Peyer's patch (tissue), 4 donors: ENCODE measurements at regions not wholly inside any gene's neighbourhood (a gene's known extent, or its start where the extent isn't known, plus 50 kb on each side); places are given as distances from the start of the nearest gene placed in this dataset.
"Not testable (repeated sequence)": the region's sequence is repeated elsewhere in the genome, so short reads cannot be mapped to it uniquely, and the experiment has no call there.

Experiments used
- CTCF ChIP-seq, 6 experiments: fragments of 450-650 bp in 4 of 6; fragments of 200-600 bp in 2 of 6; sonication (generic) in 1 of 6; IDR thresholded peaks; one replicate each; pipeline ENCODE4 v1.5.1; 2017 to 2019; ENCODE audit warnings: antibody characterized with exemption in 6 of 6, mild to moderate bottlenecking in 3 of 6, moderate library complexity in 1 of 6
- POLR2A ChIP-seq, 2 donors: fragments of 450-650 bp; IDR thresholded peaks; one replicate each; pipeline ENCODE4 v1.5.1; 2017; ENCODE audit warnings: antibody characterized with exemption in 2 of 2, mild to moderate bottlenecking in 2 of 2, moderate library complexity in 2 of 2

- TF ChIP-seq CTCF, POLR2A (IDR thresholded peaks at IDR 0.05): not testable (repeated sequence)
Measured at GRCh38 chr2:199033761-199034160, 424.0 kb downstream of the SATB2 start.
